Loucy (cell line): ENCODE measurements at regions not wholly inside any gene's neighbourhood (a gene's known extent, or its start where the extent isn't known, plus 50 kb on each side); places are given as distances from the start of the nearest gene placed in this dataset.

Experiments used
- H2AFZ ChIP-seq: fragments of 200-600 bp; sonication (generic); 2 replicates; pipeline ENCODE4 v1.6.0; 2016; ENCODE audit warnings: antibody characterized with exemption, mild to moderate bottlenecking, low read length, moderate library complexity
- H3F3A ChIP-seq: fragments of 200-600 bp; 2 replicates; pipeline ENCODE4 v1.6.0; 2016; ENCODE audit warnings: antibody characterized with exemption, low read depth, mild to moderate bottlenecking
- H3K27me3 ChIP-seq: fragments of 200-600 bp; sonication (generic); 2 replicates; pipeline ENCODE4 v1.6.1; 2014; ENCODE audit warnings: low read length, mild to moderate bottlenecking; ENCODE audit not compliant: insufficient read depth, poor library complexity, severe bottlenecking
- H3K36me3 ChIP-seq: fragments of 200-600 bp; sonication (generic); 2 replicates; pipeline ENCODE4 v1.6.1; 2016; ENCODE audit warnings: low read length; ENCODE audit not compliant: insufficient read depth
- H3K4me1 ChIP-seq: fragments of 200-600 bp; sonication (generic); 2 replicates; pipeline ENCODE4 v1.5.1; 2014; ENCODE audit warnings: low read length, mild to moderate bottlenecking; ENCODE audit not compliant: insufficient read depth, poor library complexity, severe bottlenecking
- H3K4me2 ChIP-seq: fragments of 200-600 bp; sonication (generic); 2 replicates; pipeline ENCODE4 v1.6.0; 2014; ENCODE audit warnings: antibody characterized with exemption, low read length, low read depth, mild to moderate bottlenecking; ENCODE audit not compliant: poor library complexity, severe bottlenecking
- H3K4me3 ChIP-seq: fragments of 200-600 bp; sonication (generic); 2 replicates; pipeline ENCODE4 v1.5.1; 2014; ENCODE audit warnings: low read length, mild to moderate bottlenecking, mixed read lengths; ENCODE audit not compliant: poor library complexity, severe bottlenecking
- H3K79me2 ChIP-seq: fragments of 200-600 bp; sonication (generic); 2 replicates; pipeline ENCODE4 v1.6.1; 2014; ENCODE audit warnings: low read length; ENCODE audit not compliant: insufficient read depth
- H3K9ac ChIP-seq: fragments of 200-600 bp; sonication (generic); 2 replicates; pipeline ENCODE4 v1.6.0; 2014; ENCODE audit warnings: mild to moderate bottlenecking, low read depth, low read length, moderate library complexity; ENCODE audit not compliant: poor library complexity, severe bottlenecking
- H3K9me2 ChIP-seq: fragments of 200-600 bp; sonication (generic); replicated peaks from 2 replicates; pipeline ENCODE4 v1.6.1; 2016; ENCODE audit warnings: low read depth, low read length, mixed read lengths
- H3K9me3 ChIP-seq: fragments of 200-600 bp; sonication (generic); 2 replicates; pipeline ENCODE4 v1.6.1; 2014; ENCODE audit warnings: mild to moderate bottlenecking, antibody characterized with exemption, low read length, low read depth; ENCODE audit not compliant: insufficient read depth
- H4K20me1 ChIP-seq: fragments of 200-600 bp; sonication (generic); 2 replicates; pipeline ENCODE4 v1.6.0; 2014; ENCODE audit warnings: antibody characterized with exemption, low read length, mild to moderate bottlenecking; ENCODE audit not compliant: insufficient read depth, poor library complexity, severe bottlenecking
- CTCF ChIP-seq: fragments of 200-600 bp; sonication (generic); conservative IDR thresholded peaks from 2 replicates; pipeline ENCODE4 v1.5.1; 2014; ENCODE audit warnings: mild to moderate bottlenecking, antibody characterized with exemption, low read length
- EZH2phosphoT487 ChIP-seq: fragments of 200-600 bp; IDR thresholded peaks from 2 replicates; pipeline ENCODE4 v1.6.1; 2018; ENCODE audit warnings: antibody characterized with exemption, mild to moderate bottlenecking, moderate library complexity, borderline replicate concordance

GRCh38 chr18:41464278-41464677 lies 490.8 kb upstream of the PIK3C3 start:
- H3K4me3 ChIP-seq = no peak overlapping the region
- H3F3A ChIP-seq = no peaks in the 10 kb centered on the region
- H3K4me1 ChIP-seq = no peaks in the 10 kb centered on the region
- H3K79me2 ChIP-seq = no peaks in the 10 kb centered on the region
- H3K27me3 ChIP-seq = no peaks in the 10 kb centered on the region
- no peaks in the 10 kb centered on the region for H3K9me3 ChIP-seq
- H3K9ac ChIP-seq = no peak overlapping the region
- no peaks in the 10 kb centered on the region for H4K20me1 ChIP-seq
- H2AFZ ChIP-seq = no peak overlapping the region
- H3K4me2 ChIP-seq = no peak overlapping the region
- H3K9me2 ChIP-seq = no peaks in the 10 kb centered on the region
- no peaks in the 10 kb centered on the region for H3K36me3 ChIP-seq
- no peak for TF ChIP-seq EZH2phosphoT487
- TF ChIP-seq CTCF = no peak

DNA sequence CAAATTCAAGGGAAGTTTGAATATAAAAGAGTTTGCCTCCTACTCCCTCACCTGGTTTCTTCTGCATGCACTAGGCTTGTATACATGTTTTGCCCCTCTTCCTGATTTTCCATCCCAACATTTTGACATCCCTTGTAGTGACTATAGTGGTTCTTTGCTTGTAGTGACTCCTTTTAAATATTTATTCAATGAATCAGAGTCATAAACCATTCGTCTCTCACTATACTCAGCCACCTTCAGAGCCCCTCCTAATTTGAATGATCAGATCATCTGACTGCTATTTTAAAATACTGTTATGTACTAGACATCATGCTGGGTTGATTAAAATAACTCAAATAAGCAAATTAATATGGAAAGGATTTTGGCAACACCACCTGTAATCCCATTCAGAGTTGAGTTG lies 492.1 kb upstream of the PIK3C3 start:
- H3K9ac ChIP-seq = no peak overlapping the region
- H3K4me3 ChIP-seq = no peak overlapping the region
- H3K9me2 ChIP-seq = no peaks in the 10 kb centered on the region
- H3K36me3 ChIP-seq = no peaks in the 10 kb centered on the region
- no peaks in the 10 kb centered on the region for H3K27me3 ChIP-seq
- H3K79me2 ChIP-seq = no peaks in the 10 kb centered on the region
- H3K9me3 ChIP-seq = no peaks in the 10 kb centered on the region
- no peak overlapping the region for H2AFZ ChIP-seq
- TF ChIP-seq EZH2phosphoT487 (no peak), CTCF (no peak)
- no peak overlapping the region for H3K4me2 ChIP-seq
- no peaks in the 10 kb centered on the region for H3K4me1 ChIP-seq
- no peaks in the 10 kb centered on the region for H3F3A ChIP-seq
- no peaks in the 10 kb centered on the region for H4K20me1 ChIP-seq

- H3K4me1 ChIP-seq = no peaks in the 10 kb centered on the region
- H3K36me3 ChIP-seq = no peaks in the 10 kb centered on the region
- no peak overlapping the region for H3K4me3 ChIP-seq
- H3K9me3 ChIP-seq = no peaks in the 10 kb centered on the region
- no peaks in the 10 kb centered on the region for H3K9me2 ChIP-seq
- H2AFZ ChIP-seq = no peak overlapping the region
- no peaks in the 10 kb centered on the region for H3K79me2 ChIP-seq
- TF ChIP-seq EZH2phosphoT487 = no peak
- no peak for TF ChIP-seq CTCF
- no peaks in the 10 kb centered on the region for H3F3A ChIP-seq
- no peak overlapping the region for H3K9ac ChIP-seq
- no peak overlapping the region for H3K4me2 ChIP-seq
- no peaks in the 10 kb centered on the region for H3K27me3 ChIP-seq
- H4K20me1 ChIP-seq = no peaks in the 10 kb centered on the region
Measured at GRCh38 chr18:41461114-41461513, 493.9 kb upstream of the PIK3C3 start.
